ENCODE measurements at regions not wholly inside any gene's neighbourhood (a gene's known extent, or its start where the extent isn't known, plus 50 kb on each side); places are given as distances from the start of the nearest gene placed in this dataset.

DNA sequence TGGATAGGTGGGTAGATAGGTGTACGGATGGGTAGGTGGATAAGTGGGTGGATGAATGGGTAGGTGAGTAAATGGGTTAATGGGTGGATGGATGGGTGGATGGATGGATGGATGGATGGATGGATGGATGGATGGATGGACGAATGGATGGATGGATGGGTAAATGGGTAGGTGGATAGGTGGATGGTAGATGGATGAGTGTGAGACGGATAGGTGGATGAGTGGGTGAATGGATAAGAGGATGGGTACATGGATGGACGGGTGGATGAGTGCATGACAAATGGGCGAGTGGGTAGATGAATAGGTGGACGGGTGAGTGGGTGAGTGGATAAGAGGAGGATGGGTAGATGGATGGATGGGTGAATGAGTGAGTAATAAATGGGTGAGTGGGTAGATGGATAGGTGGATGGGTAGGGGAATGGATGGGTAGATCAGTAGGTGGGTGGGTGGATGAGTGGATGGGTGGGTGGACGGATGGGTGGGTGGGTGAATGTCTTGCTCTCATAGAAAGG lies 179.2 kb downstream of the FGF18 start:
- Histone ChIP-seq H3K9me3 (ENCODE audit: control insufficient read depth, insufficient read depth, low read length) (peaks cover 2% of the 10 kb centered on the region; the same call in 1 of the 2 replicates), H2AK9ac (replicated peaks; ENCODE audit: low read depth, low read length, poor library complexity) (no peak overlapping the region), H3K9ac (ENCODE audit: low read depth, low read length) (no peak overlapping the region), H2BK5ac (ENCODE audit: low read depth, low read length, poor library complexity, severe bottlenecking) (peak overlapping the region; percentile 22), H4K91ac (ENCODE audit: insufficient read depth, low read depth, low read length) (no peak overlapping the region), H2AFZ (replicated peaks; ENCODE audit: low read length, poor library complexity) (no peak overlapping the region), H2AK5ac (ENCODE audit: low read depth, low read length) (peak overlapping the region; percentile 7; the same call in 1 of the 2 replicates), H3K4me2 (ENCODE audit: low read depth, low read length) (no peak overlapping the region), H3K4ac (ENCODE audit: low read depth, low read length) (no peak overlapping the region), H3K23ac (ENCODE audit: low read depth, low read length) (no peak overlapping the region), H3K36me3 (ENCODE audit: control insufficient read depth, insufficient read depth, low read length) (no peaks in the 10 kb centered on the region), H3K18ac (ENCODE audit: low read depth, low read length) (no peak overlapping the region), H4K8ac (ENCODE audit: low read depth in 2 of 2, low read length in 2 of 2) (no peak overlapping the region), H3K14ac (replicated peaks; ENCODE audit: low read depth, low read length) (no peak overlapping the region), H3K56ac (ENCODE audit: extremely low read depth, insufficient read depth, low read length) (no peak overlapping the region), H4K20me1 (ENCODE audit: insufficient read depth, low read length) (peaks cover 3% of the 10 kb centered on the region; the same call in 1 of the 2 replicates), H3K4me3 (ENCODE audit: insufficient read depth, low read depth, low read length) (no peak overlapping the region), H3K27ac (ENCODE audit: insufficient read depth, low read length) (no peak overlapping the region), H3K4me1 (ENCODE audit: control insufficient read depth, insufficient read depth, low read length) (peaks cover 8% of the 10 kb centered on the region), H3K9me1 (ENCODE audit: insufficient read depth, low read length) (no peaks in the 10 kb centered on the region; the same call in 1 of the 2 replicates), H2BK120ac (ENCODE audit: low read depth, low read length) (no peak overlapping the region), H2BK15ac (ENCODE audit: low read depth, low read length) (no peak overlapping the region), H3K79me1 (ENCODE audit: low read depth in 1 of 2, low read length in 2 of 2) (no peaks in the 10 kb centered on the region), H2BK20ac (ENCODE audit: low read depth, low read length) (no peak overlapping the region), H3K27me3 (ENCODE audit: control insufficient read depth, insufficient read depth, low read length) (peaks cover 12% of the 10 kb centered on the region), H4K5ac (ENCODE audit: low read depth, low read length) (no peak overlapping the region)
- in situ Hi-C loops (cut with MboI; ENCODE audit: low sequenced_read_pairs) (no loop called here), dilution Hi-C loops (cut with HindIII; ENCODE audit: low sequenced_read_pairs, unreplicated experiment) (no loop called here), intact Hi-C loops (cut with micrococcal nuclease) (loop anchor here (5.0 to 10.0 kb wide), 2 partner anchors 106 to 184 kb away; partner anchors contain the start of gene FGF18)
- BruUV-seq (replicated peaks): no TSS peak
- WGBS, 2 experiments (ENCODE audit: extremely low coverage in 2 of 2, insufficient read length in 1 of 2): 99 to 100% methylated on average over 3 to 6 of the region's 7 CpGs
- ChIA-PET CTCF (no interaction called here), POLR2A (ENCODE audit: unreplicated experiment) (no interaction called here)
- TF ChIP-seq CEBPB (IDR thresholded peaks at IDR 0.05; ENCODE audit: low read depth, low read length) (no peak), RAD21 (IDR thresholded peaks at IDR 0.05; ENCODE audit: low read length) (no peak), BHLHE40 (IDR thresholded peaks at IDR 0.05; ENCODE audit: low read depth, low read length) (no peak), RCOR1 (IDR thresholded peaks at IDR 0.05; ENCODE audit: insufficient replicate concordance, low read length) (no peak), MAFK (IDR thresholded peaks at IDR 0.05; ENCODE audit: low read depth, low read length) (no peak), POLR2A (IDR thresholded peaks at IDR 0.05; ENCODE audit: low read depth, low read length) (no peak), NFE2L2 (IDR thresholded peaks at IDR 0.05; ENCODE audit: low read depth, low read length) (no peak)
- TF ChIP-seq, protein P1, sequence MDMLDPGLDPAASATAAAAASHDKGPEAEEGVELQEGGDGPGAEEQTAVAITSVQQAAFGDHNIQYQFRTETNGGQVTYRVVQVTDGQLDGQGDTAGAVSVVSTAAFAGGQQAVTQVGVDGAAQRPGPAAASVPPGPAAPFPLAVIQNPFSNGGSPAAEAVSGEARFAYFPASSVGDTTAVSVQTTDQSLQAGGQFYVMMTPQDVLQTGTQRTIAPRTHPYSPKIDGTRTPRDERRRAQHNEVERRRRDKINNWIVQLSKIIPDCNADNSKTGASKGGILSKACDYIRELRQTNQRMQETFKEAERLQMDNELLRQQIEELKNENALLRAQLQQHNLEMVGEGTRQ (IDR thresholded peaks at IDR 0.05; ENCODE audit: low read depth, low read length): no peak
- ATAC-seq (ENCODE audit: low read depth) (no peak), DNase-seq (no peak)
